ENCODE measurements at regions not wholly inside any gene's neighbourhood (a gene's known extent, or its start where the extent isn't known, plus 50 kb on each side); places are given as distances from the start of the nearest gene placed in this dataset.

- no peak for DNase-seq
- no peaks in the 10 kb centered on the region for H3K4me1 ChIP-seq (ENCODE audit: insufficient read depth, low read length)
- CTCF ChIA-PET, result no interaction called here
- H3K4me1 Mint-ChIP-seq (ENCODE audit: low read depth), result no peaks in the 10 kb centered on the region
- intact Hi-C loops (cut with DNase I, micrococcal nuclease), result no loop called here
- H3K4me3 Mint-ChIP-seq, result no peak overlapping the region
- H3K27me3 ChIP-seq (ENCODE audit: control insufficient read depth in 1 of 2, insufficient read depth in 2 of 2, low read length in 2 of 2), result no peaks in the 10 kb centered on the region
- H3K4me3 ChIP-seq (ENCODE audit: low read length), result no peak overlapping the region
- no peak overlapping the region for H3K27ac Mint-ChIP-seq
- no peak for TF ChIP-seq CTCF (IDR thresholded peaks at IDR 0.05)
- no peaks in the 10 kb centered on the region for H3K36me3 Mint-ChIP-seq (ENCODE audit: low read depth)
- ATAC-seq (ENCODE audit: poor library complexity), result no peak
- H3K9me3 ChIP-seq (ENCODE audit: control insufficient read depth in 1 of 2, insufficient read depth in 1 of 2, low read length in 2 of 2), result no peaks in the 10 kb centered on the region
- H3K27ac ChIP-seq (ENCODE audit: low read depth in 1 of 2, low read length in 2 of 2), result no peak overlapping the region
- H3K36me3 ChIP-seq (ENCODE audit: insufficient read depth, low read length), result no peaks in the 10 kb centered on the region
- POLR2A ChIA-PET, result no interaction called here
- peaks cover 17% of the 10 kb centered on the region for H3K27me3 Mint-ChIP-seq
- no peaks in the 10 kb centered on the region for H3K9me3 Mint-ChIP-seq
Measured at GRCh38 chr11:109937968-109938367, 155.2 kb upstream of the ZC3H12C start.

- Histone ChIP-seq H3K4me3 (ENCODE audit: low read length) (no peak overlapping the region), H3K27me3 (ENCODE audit: control insufficient read depth in 1 of 2, insufficient read depth in 2 of 2, low read length in 2 of 2) (no peaks in the 10 kb centered on the region), H3K9me3 (ENCODE audit: control insufficient read depth in 1 of 2, insufficient read depth in 1 of 2, low read length in 2 of 2) (no peaks in the 10 kb centered on the region), H3K27ac (ENCODE audit: low read depth in 1 of 2, low read length in 2 of 2) (no peak overlapping the region), H3K36me3 (ENCODE audit: insufficient read depth, low read length) (no peaks in the 10 kb centered on the region), H3K4me1 (ENCODE audit: insufficient read depth, low read length) (no peaks in the 10 kb centered on the region)
- H3K4me1 Mint-ChIP-seq (ENCODE audit: low read depth), result no peaks in the 10 kb centered on the region
- DNase-seq (peak in 1 of 14 experiments; percentile 3), ATAC-seq (ENCODE audit: poor library complexity) (no peak)
- H3K36me3 Mint-ChIP-seq (ENCODE audit: low read depth), result no peaks in the 10 kb centered on the region
- peaks cover 17% of the 10 kb centered on the region for H3K27me3 Mint-ChIP-seq
- H3K27ac Mint-ChIP-seq, result no peak overlapping the region
- intact Hi-C loops (cut with DNase I, micrococcal nuclease), result no loop called here
- no peak overlapping the region for H3K4me3 Mint-ChIP-seq
- TF ChIP-seq CTCF (IDR thresholded peaks at IDR 0.05), result no peak
- H3K9me3 Mint-ChIP-seq, result no peaks in the 10 kb centered on the region
- ChIA-PET CTCF (no interaction called here), POLR2A (interaction anchor here (0.6 kb wide), 1 partner anchor 45 kb away, joined by 3 read pairs; no protein-coding TSS in a partner anchor)
Measured at GRCh38 chr11:109939166-109939810, 153.9 kb upstream of the ZC3H12C start.

- POLR2A ChIA-PET, result no interaction called here
Measured at GRCh38 chr11:109940816-109941215, 152.4 kb upstream of the ZC3H12C start.

More at GRCh38 chr11:109940816-109941215, 152.4 kb upstream of the ZC3H12C start:
- no peak overlapping the region for H3K4me3 Mint-ChIP-seq
- Histone ChIP-seq H3K4me1 (ENCODE audit: insufficient read depth, low read length) (no peaks in the 10 kb centered on the region), H3K9me3 (ENCODE audit: control insufficient read depth in 1 of 2, insufficient read depth in 1 of 2, low read length in 2 of 2) (no peaks in the 10 kb centered on the region), H3K36me3 (ENCODE audit: insufficient read depth, low read length) (no peaks in the 10 kb centered on the region), H3K27ac (ENCODE audit: low read depth in 1 of 2, low read length in 2 of 2) (no peak overlapping the region), H3K4me3 (ENCODE audit: low read length) (no peak overlapping the region), H3K27me3 (ENCODE audit: control insufficient read depth in 1 of 2, insufficient read depth in 2 of 2, low read length in 2 of 2) (no peaks in the 10 kb centered on the region)
- no peaks in the 10 kb centered on the region for H3K4me1 Mint-ChIP-seq (ENCODE audit: low read depth)
- no peaks in the 10 kb centered on the region for H3K36me3 Mint-ChIP-seq (ENCODE audit: low read depth)
- DNase-seq (no peak), ATAC-seq (ENCODE audit: poor library complexity) (no peak)
- CTCF ChIA-PET, result no interaction called here
- no peak for TF ChIP-seq CTCF (IDR thresholded peaks at IDR 0.05)
- no peak overlapping the region for H3K27ac Mint-ChIP-seq
- peaks cover 17% of the 10 kb centered on the region for H3K27me3 Mint-ChIP-seq
- intact Hi-C loops (cut with DNase I, micrococcal nuclease), result no loop called here
- no peaks in the 10 kb centered on the region for H3K9me3 Mint-ChIP-seq
